ENCODE measurements at regions not wholly inside any gene's neighbourhood (a gene's known extent, or its start where the extent isn't known, plus 50 kb on each side); places are given as distances from the start of the nearest gene placed in this dataset.

- TF ChIP-seq TAF1 (IDR thresholded peaks at IDR 0.05; ENCODE audit: low read depth, low read length), result no peak
- TF ChIP-seq POLR2AphosphoS5 (IDR thresholded peaks at IDR 0.05; ENCODE audit: low read depth, low read length), result no peak
- no peak for TF ChIP-seq POLR2A (IDR thresholded peaks at IDR 0.05; ENCODE audit: low read depth, low read length)
- no peak for TF ChIP-seq POU2F2 (IDR thresholded peaks at IDR 0.05; ENCODE audit: low read depth, low read length)
- no peak for TF ChIP-seq SPI1 (IDR thresholded peaks at IDR 0.05; ENCODE audit: low read depth, low read length)
Measured at GRCh38 chr3:137641879-137642704, 122.0 kb upstream of the SOX14 start.
